ENCODE measurements at regions not wholly inside any gene's neighbourhood (a gene's known extent, or its start where the extent isn't known, plus 50 kb on each side); places are given as distances from the start of the nearest gene placed in this dataset.

DNA sequence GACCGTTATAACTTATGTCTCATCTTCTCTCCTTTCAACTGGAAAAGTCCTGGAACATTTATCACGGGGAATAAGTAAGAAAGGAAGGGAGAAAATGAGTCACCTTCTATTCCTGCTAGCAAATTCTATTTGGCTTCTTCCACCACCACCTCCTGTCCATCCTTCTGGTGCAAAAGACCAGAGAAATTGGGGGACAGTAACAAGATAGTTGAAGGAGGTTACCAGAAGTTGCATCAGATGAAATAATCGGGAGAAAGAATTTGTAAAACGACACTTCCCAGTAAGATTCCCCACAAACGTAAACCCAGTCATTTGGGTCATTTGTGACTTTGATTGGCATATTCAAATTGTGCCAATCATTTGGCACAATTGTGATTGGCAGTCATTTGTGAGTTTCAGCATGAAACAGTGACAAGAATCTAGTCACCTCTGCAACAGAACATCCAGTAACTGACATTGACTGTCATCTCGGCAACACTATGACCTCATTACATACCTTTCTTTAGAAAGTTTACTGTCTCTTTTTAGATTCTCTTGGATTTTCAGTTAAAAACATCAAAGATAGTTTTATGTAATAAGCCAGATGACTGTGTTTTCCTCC, 51.3 kb upstream of the PIK3CG start:
- TF ChIP-seq, protein P1, sequence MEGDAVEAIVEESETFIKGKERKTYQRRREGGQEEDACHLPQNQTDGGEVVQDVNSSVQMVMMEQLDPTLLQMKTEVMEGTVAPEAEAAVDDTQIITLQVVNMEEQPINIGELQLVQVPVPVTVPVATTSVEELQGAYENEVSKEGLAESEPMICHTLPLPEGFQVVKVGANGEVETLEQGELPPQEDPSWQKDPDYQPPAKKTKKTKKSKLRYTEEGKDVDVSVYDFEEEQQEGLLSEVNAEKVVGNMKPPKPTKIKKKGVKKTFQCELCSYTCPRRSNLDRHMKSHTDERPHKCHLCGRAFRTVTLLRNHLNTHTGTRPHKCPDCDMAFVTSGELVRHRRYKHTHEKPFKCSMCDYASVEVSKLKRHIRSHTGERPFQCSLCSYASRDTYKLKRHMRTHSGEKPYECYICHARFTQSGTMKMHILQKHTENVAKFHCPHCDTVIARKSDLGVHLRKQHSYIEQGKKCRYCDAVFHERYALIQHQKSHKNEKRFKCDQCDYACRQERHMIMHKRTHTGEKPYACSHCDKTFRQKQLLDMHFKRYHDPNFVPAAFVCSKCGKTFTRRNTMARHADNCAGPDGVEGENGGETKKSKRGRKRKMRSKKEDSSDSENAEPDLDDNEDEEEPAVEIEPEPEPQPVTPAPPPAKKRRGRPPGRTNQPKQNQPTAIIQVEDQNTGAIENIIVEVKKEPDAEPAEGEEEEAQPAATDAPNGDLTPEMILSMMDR (conservative IDR thresholded peaks at IDR 0.05; ENCODE audit: low read length) = no peak
- TF ChIP-seq EZH2phosphoT487 (IDR thresholded peaks at IDR 0.05; ENCODE audit: borderline replicate concordance, low read depth, low read length) = no peak
